Globus pallidus (tissue), 1 donor: ENCODE measurements at regions not wholly inside any gene's neighbourhood (a gene's known extent, or its start where the extent isn't known, plus 50 kb on each side); places are given as distances from the start of the nearest gene placed in this dataset.
"Not testable (repeated sequence)": the region's sequence is repeated elsewhere in the genome, so short reads cannot be mapped to it uniquely, and the experiment has no call there.

Source experiments
- DNase-seq: peaks from one replicate; pipeline ENCODE4 v3.0.0-alpha.2; 2015; ENCODE audit warnings: low spot score

DNA sequence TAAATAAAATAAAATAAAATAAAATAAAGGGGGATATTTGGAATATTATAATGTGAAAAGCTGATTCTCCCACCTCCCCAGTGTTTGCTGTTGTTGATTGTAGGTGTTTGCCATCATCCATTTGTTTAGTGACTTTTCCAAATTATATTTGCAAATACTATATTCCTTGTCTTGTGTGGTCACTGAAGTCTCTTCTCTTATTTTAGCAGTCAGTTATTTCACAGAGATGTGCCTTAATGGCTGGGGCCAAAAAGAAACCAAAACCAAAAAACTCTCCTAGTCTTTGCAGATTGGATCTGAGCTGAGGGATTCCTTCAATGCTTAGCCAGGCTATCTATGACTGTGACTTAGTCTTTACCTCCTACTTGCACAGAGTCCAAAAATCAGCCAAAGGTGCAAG, 70.9 kb upstream of the ZNF169 start:
- no peak for DNase-seq

DNA sequence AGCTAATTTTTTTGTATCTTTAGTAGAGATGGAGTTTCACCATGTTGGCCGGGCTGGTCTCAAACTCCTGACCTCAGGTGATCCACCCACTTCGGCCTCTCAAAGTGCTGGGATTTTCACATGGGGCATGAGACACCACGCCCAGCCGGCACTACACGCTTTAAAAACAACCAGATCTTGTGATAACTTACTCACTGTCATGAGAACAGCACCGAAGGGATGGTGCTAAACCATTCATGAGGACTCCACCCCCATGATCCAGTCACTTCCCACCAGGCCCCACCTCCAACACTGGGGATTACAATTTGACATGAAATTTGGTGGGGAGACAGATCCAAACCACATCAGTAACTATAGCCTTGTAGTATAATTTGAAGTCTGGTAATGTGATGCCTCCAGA, 67.4 kb upstream of the ZNF169 start:
- DNase-seq: not testable (repeated sequence)

DNA sequence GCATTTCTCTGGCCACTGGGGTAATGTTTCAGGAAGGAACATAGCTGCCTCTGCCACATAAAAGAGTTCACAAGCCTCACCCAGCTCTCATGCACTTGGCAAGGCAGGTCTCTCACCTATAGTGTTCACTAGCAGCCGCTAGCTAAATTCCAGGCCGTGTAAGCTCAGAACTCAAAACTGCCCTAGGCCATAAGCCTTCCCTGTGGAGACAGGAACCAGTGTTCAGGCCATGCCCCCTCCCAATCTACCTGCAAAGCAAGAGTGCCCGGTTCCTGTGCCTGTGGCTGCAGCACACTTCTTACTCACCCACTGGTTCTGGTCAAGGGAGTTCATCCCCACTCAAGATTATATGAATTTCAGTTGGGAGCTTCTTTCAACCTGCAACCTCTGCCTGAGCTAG, 60.7 kb upstream of the ZNF169 start:
- DNase-seq: no peak

DNA sequence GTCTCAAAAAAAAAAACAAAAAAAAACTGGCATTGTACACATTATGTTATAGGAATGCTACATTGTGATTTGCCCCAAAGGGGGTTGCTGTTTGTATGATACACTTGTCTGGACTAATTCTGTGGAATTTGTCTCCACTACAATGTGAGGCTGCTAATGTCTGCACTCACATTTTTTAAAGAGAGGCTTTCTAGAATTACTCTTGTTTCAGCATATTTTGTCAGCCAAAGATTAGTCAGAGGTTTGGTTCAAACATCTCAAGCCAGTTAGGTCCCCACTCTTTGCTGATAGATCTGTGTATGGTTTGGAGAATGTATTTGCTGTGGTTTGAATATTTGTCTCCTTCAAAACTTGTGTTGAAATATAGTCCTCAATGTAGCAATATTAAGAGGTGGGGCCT, 59.3 kb upstream of the ZNF169 start:
- no peak for DNase-seq

DNA sequence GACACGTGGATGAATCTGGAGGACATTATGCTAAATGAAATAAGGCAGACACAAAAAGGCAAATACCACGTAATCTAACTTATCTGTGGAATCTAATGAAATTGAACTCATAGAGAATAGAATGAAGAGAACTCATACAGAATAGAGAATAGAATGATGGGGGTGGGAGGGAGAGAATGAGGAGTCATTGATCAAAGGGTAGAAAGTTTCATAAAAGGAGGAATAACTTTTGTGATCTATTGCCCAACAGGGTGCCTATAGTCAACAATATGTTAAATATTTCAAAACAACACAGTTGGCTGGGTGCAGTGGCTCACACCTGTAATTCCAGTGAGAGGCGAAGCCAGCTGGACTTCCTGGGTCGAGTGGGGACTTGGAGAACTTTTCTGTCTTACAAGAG, 54.9 kb upstream of the ZNF169 start:
- no peak for DNase-seq

DNA sequence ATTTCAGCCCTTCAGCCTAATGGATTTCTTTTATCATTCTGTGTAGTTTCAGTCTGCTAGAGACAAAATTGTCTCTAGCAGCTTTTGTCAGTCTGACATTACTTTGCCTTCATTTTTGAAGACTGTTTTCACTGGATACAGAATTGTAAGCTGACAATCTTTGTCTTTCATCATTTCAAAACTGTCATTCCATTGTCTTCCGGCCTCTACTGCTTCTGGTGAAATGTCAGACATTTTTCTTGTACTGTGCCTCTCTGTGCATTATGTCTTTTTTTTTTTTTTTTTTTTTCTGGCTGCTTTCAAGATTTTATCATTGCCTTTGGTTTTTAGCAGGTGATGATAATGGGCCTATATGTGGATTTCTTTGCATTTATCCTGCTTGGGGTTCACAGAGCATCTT, 51.3 kb upstream of the ZNF169 start:
- DNase-seq: no peak
